PFSK-1 (cell line): ENCODE measurements at regions not wholly inside any gene's neighbourhood (a gene's known extent, or its start where the extent isn't known, plus 50 kb on each side); places are given as distances from the start of the nearest gene placed in this dataset.

Experiments
- FOXP2 ChIP-seq: optimal IDR thresholded peaks from 2 replicates; pipeline ENCODE3; 2011; ENCODE audit warnings: borderline replicate concordance, control low read depth, inconsistent platforms; ENCODE audit not compliant: insufficient read depth; ENCODE audit errors: extremely low read length, extremely low read depth
- POLR2AphosphoS5 ChIP-seq: IDR thresholded peaks from 2 replicates; pipeline ENCODE4 v1.6.1; 2012; ENCODE audit warnings: low read depth, mild to moderate bottlenecking, control low read depth, low read length, moderate library complexity
- REST ChIP-seq, 2 experiments: IDR thresholded peaks; 2 replicates each; pipeline versions ENCODE4 v1.6.1 to v1.8.0; 2011 to 2012; ENCODE audit warnings: low read depth in 2 of 2, low read length in 2 of 2, control low read depth in 1 of 2, inconsistent platforms in 1 of 2, mild to moderate bottlenecking in 1 of 2, moderate library complexity in 1 of 2; ENCODE audit not compliant: insufficient read depth in 1 of 2
- SIN3A ChIP-seq: IDR thresholded peaks from 2 replicates; pipeline ENCODE4 v1.6.1; 2012; ENCODE audit warnings: mild to moderate bottlenecking, low read length, moderate library complexity, borderline replicate concordance; ENCODE audit not compliant: insufficient read depth
- TAF1 ChIP-seq: IDR thresholded peaks from 2 replicates; pipeline ENCODE4 v1.6.1; 2012; ENCODE audit warnings: low read length, control low read depth, borderline replicate concordance; ENCODE audit not compliant: insufficient read depth

GRCh38 chr12:58033831-58034230, 92.5 kb downstream of the ATP23 start:
- TF ChIP-seq POLR2AphosphoS5 (no peak), SIN3A (no peak), REST (IDR thresholded peaks at IDR 0.05; ENCODE audit: insufficient read depth in 1 of 2, low read depth in 2 of 2, low read length in 2 of 2) (no peak), TAF1 (no peak), FOXP2 (no peak)

- TF ChIP-seq TAF1 (no peak), REST (IDR thresholded peaks at IDR 0.05; ENCODE audit: insufficient read depth in 1 of 2, low read depth in 2 of 2, low read length in 2 of 2) (0 out of 4 replicates have a peak, but pooled peaks of 1 of the 2 experiments have one; percentile 10), SIN3A (no peak), FOXP2 (no peak)
Measured at GRCh38 chr12:58034311-58034710, 92.9 kb downstream of the ATP23 start.

- no peak for TF ChIP-seq FOXP2
- no peak for TF ChIP-seq TAF1
- TF ChIP-seq POLR2AphosphoS5 = no peak
- TF ChIP-seq REST (IDR thresholded peaks at IDR 0.05; ENCODE audit: insufficient read depth in 1 of 2, low read depth in 2 of 2, low read length in 2 of 2) = no peak
- TF ChIP-seq SIN3A = no peak
Measured at GRCh38 chr12:58034712-58035111, 93.3 kb downstream of the ATP23 start.

- TF ChIP-seq SIN3A (no peak), TAF1 (no peak), REST (IDR thresholded peaks at IDR 0.05; ENCODE audit: insufficient read depth in 1 of 2, low read depth in 2 of 2, low read length in 2 of 2) (no peak), FOXP2 (no peak), POLR2AphosphoS5 (no peak)
Measured at GRCh38 chr12:58041441-58041840, 100.1 kb downstream of the ATP23 start.

- TF ChIP-seq POLR2AphosphoS5 = no peak
Measured at GRCh38 chr12:58044966-58045365, 103.6 kb downstream of the ATP23 start.

GRCh38 chr12:58046271-58046670, 104.9 kb downstream of the ATP23 start:
- TF ChIP-seq SIN3A (no peak), FOXP2 (no peak), TAF1 (no peak), POLR2AphosphoS5 (no peak), REST (IDR thresholded peaks at IDR 0.05; ENCODE audit: insufficient read depth in 1 of 2, low read depth in 2 of 2, low read length in 2 of 2) (no peak)
